DMS79 (cell line): ENCODE measurements at regions not wholly inside any gene's neighbourhood (a gene's known extent, or its start where the extent isn't known, plus 50 kb on each side); places are given as distances from the start of the nearest gene placed in this dataset.

ENCODE experiments used
- DNase-seq: peaks from one replicate; lab custom pipeline; 2025; lab: John Stamatoyannopoulos, UW

- DNase-seq, result no peak
Measured at GRCh38 chr4:119932277-119932676, 134.4 kb downstream of the MAD2L1 start.

- no peak for DNase-seq
Measured at GRCh38 chr4:119930546-119930945, 136.1 kb downstream of the MAD2L1 start.

GRCh38 chr4:119921830-119922229, 144.8 kb downstream of the MAD2L1 start:
- DNase-seq, result no peak

- DNase-seq, result no peak
Measured at GRCh38 chr4:119906277-119906676, 160.4 kb downstream of the MAD2L1 start.

GRCh38 chr4:119898211-119898610, 168.4 kb downstream of the MAD2L1 start:
- no peak for DNase-seq

GRCh38 chr4:119897260-119897659, 169.4 kb downstream of the MAD2L1 start:
- no peak for DNase-seq

GRCh38 chr4:119894650-119895208, 171.9 kb downstream of the MAD2L1 start:
- DNase-seq, result no peak

- no peak for DNase-seq
Measured at GRCh38 chr4:119873794-119874325, 192.8 kb downstream of the MAD2L1 start.

GRCh38 chr4:119873132-119873531, 193.5 kb downstream of the MAD2L1 start:
- no peak for DNase-seq

GRCh38 chr4:119872371-119873016, 194.2 kb downstream of the MAD2L1 start:
- no peak for DNase-seq

GRCh38 chr4:119870856-119871255, 195.8 kb downstream of the MAD2L1 start:
- DNase-seq, result no peak

GRCh38 chr4:119865789-119866188, 200.9 kb downstream of the MAD2L1 start:
- no peak for DNase-seq

GRCh38 chr4:119865389-119865788, 201.3 kb downstream of the MAD2L1 start:
- DNase-seq, result no peak

- peak; percentile 11 for DNase-seq
Measured at GRCh38 chr4:119861731-119862130, 204.9 kb downstream of the MAD2L1 start.

- DNase-seq, result no peak
Measured at GRCh38 chr4:119858176-119858575, 208.5 kb downstream of the MAD2L1 start.

- DNase-seq, result no peak
Measured at GRCh38 chr4:119854364-119854763, 212.3 kb downstream of the MAD2L1 start.

GRCh38 chr4:119851649-119852048, 215.0 kb downstream of the MAD2L1 start:
- DNase-seq, result no peak

GRCh38 chr4:119841361-119841760, 212.8 kb upstream of the PDE5A start:
- DNase-seq, result no peak

GRCh38 chr4:119835613-119835910, 207.0 kb upstream of the PDE5A start:
- no peak for DNase-seq

GRCh38 chr4:119834906-119835612, 206.5 kb upstream of the PDE5A start:
- no peak for DNase-seq

- DNase-seq, result no peak
Measured at GRCh38 chr4:119833611-119834010, 205.0 kb upstream of the PDE5A start.

- no peak for DNase-seq
Measured at GRCh38 chr4:119832776-119833175, 204.2 kb upstream of the PDE5A start.

GRCh38 chr4:119829326-119829725, 200.7 kb upstream of the PDE5A start:
- DNase-seq, result no peak
